Effector memory CD8-positive, alpha-beta T cell (primary cell): ENCODE measurements at regions not wholly inside any gene's neighbourhood (a gene's known extent, or its start where the extent isn't known, plus 50 kb on each side); places are given as distances from the start of the nearest gene placed in this dataset.
"Not testable (repeated sequence)": the region's sequence is repeated elsewhere in the genome, so short reads cannot be mapped to it uniquely, and the experiment has no call there.

Experiments
- ATAC-seq: fragments of 150-1000 bp; cut with Tn5 transposase; replicated peaks from 2 replicates; pipeline ENCODE4 v1.10.0; 2021; ENCODE audit warnings: mild to moderate bottlenecking, moderate library complexity
- DNase-seq, 3 experiments: peaks; one replicate each; pipeline ENCODE4 v3.0.0; 2021
- H3K27ac Mint-ChIP-seq, 2 donors: one replicate each; pipeline ENCODE4 v1.8.0; 2022; ENCODE audit warnings: mild to moderate bottlenecking in 2 of 2, mixed read lengths in 2 of 2, moderate library complexity in 2 of 2
- H3K27me3 Mint-ChIP-seq, 2 donors: one replicate each; pipeline ENCODE4 v1.8.0; 2022; ENCODE audit warnings: mixed read lengths in 2 of 2
- H3K36me3 Mint-ChIP-seq: one replicate; pipeline ENCODE4 v1.8.0; 2022; ENCODE audit warnings: mild to moderate bottlenecking, moderate library complexity, mixed read lengths; ENCODE audit not compliant: insufficient read depth
- H3K4me1 Mint-ChIP-seq, 2 donors: one replicate each; pipeline ENCODE4 v1.8.0; 2022; ENCODE audit warnings: low read depth in 2 of 2, mixed read lengths in 2 of 2
- H3K4me3 Mint-ChIP-seq, 2 donors: one replicate each; pipeline ENCODE4 v1.8.0; 2022; ENCODE audit warnings: mild to moderate bottlenecking in 2 of 2, mixed read lengths in 2 of 2, moderate library complexity in 2 of 2
- H3K9me3 Mint-ChIP-seq, 2 donors: one replicate each; pipeline ENCODE4 v1.8.0; 2022; ENCODE audit warnings: mixed read lengths in 2 of 2

DNA sequence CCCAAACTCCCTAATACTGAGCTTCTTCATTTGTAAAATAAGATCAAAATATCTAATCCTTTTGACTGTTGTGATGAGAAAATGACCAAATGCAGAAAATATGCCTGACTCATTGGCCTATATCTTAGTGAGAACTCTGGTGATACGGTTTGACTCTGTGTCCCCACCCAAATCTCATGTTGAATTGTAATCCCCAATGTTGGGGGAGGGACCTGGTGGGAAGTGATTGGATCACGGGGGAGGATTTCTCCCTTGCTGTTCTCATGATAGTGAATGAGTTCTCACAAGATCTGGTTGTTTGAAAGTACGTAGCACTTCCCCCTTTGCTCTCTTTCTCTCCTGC, 131.4 kb downstream of the ASB7 start:
- ATAC-seq, H3K9me3 Mint-ChIP-seq, H3K4me1 Mint-ChIP-seq, DNase-seq, H3K4me3 Mint-ChIP-seq, H3K36me3 Mint-ChIP-seq, H3K27ac Mint-ChIP-seq: not testable (repeated sequence)
- H3K27me3 Mint-ChIP-seq: peaks cover 19 to 57% of the 10 kb centered on the region in 2 donors

- no peak overlapping the region for H3K27ac Mint-ChIP-seq
- ATAC-seq (no peak), DNase-seq (no peak)
- H3K27me3 Mint-ChIP-seq: peaks cover 19 to 54% of the 10 kb centered on the region in 2 donors
- peaks cover under 1% of the 10 kb centered on the region for H3K36me3 Mint-ChIP-seq
- peaks cover 1 to 7% of the 10 kb centered on the region in 2 donors for H3K9me3 Mint-ChIP-seq
- H3K4me3 Mint-ChIP-seq: no peak overlapping the region
- H3K4me1 Mint-ChIP-seq: no peaks in the 10 kb centered on the region
Measured at GRCh38 chr15:100734586-100734985, 132.2 kb downstream of the ASB7 start.

DNA sequence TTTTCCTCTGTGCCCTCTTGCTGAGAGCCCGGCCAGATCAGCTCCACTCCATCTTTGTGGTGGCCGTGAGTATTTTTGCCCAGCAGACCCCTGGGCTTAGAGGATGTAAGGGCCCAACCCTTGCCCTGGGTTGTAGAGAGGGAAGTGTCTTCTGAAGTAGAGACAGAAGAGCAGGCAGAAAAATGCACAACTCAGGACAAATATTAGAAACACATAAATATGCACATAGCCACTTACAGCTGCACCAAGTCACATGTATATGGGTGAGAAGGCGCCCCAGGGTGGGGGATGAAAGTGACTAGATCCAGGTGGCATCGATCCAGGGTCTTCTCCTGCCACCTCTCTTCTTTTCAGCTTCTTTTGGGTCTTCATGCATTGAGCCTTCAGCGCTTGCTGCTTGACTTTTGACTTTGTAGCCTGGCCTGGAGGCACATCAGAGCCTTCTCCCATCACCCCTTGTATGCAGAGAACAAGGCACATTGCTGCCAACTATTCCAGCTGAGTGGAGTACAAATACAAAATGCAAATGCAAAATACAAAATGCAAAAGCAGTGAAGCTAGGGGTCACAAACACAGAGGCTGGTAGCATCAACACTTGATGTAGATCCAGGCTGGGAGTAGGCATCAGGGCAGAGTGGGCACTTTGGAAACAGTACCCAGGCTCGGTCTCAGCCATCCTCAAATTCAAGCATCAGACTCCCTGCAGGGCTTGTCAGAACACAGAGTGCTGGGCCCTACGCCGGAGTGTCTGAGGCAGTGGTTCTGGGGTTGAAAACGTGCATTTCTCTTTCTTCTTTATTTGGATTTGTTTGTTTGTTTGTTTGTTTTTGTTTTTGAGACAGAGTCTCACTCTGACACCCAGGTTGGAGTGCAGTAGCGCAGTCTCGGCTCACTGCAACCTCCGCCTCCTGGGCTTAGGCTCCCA, 133.0 kb downstream of the ASB7 start:
- H3K27me3 Mint-ChIP-seq: peaks cover 19 to 51% of the 10 kb centered on the region in 2 donors
- ATAC-seq: no peak
- peaks cover 1 to 7% of the 10 kb centered on the region in 2 donors for H3K9me3 Mint-ChIP-seq
- no peaks in the 10 kb centered on the region for H3K36me3 Mint-ChIP-seq
- H3K4me3 Mint-ChIP-seq: no peak overlapping the region
- no peak for DNase-seq
- no peaks in the 10 kb centered on the region for H3K4me1 Mint-ChIP-seq
- H3K27ac Mint-ChIP-seq: no peak overlapping the region

DNA sequence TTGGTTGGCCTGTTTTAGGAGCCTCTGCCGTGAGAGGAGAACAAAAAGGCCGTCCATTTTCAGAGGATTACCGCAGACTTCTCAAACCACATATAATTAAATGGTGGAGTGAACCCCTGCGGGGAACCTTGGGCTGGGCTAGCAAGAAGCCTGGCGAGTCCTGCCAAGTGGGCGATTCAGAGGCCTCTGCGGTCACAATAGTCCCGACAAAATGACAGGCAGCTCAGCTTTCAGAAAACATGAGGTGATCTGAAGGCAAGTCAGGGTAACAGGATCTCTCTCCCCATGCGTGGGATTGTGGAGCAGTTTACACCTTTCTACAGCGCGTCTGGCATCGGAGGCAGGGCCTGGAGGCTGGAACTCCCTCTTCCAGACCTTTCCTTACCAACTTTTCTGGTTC, 134.8 kb downstream of the ASB7 start:
- Mint-ChIP-seq H3K4me1 (no peaks in the 10 kb centered on the region), H3K27ac (no peak overlapping the region), H3K36me3 (no peaks in the 10 kb centered on the region), H3K4me3 (no peak overlapping the region), H3K9me3 (peaks cover 1 to 7% of the 10 kb centered on the region in 2 donors), H3K27me3 (peaks cover 14 to 40% of the 10 kb centered on the region in 2 donors)
- DNase-seq (no peak), ATAC-seq (no peak)

DNA sequence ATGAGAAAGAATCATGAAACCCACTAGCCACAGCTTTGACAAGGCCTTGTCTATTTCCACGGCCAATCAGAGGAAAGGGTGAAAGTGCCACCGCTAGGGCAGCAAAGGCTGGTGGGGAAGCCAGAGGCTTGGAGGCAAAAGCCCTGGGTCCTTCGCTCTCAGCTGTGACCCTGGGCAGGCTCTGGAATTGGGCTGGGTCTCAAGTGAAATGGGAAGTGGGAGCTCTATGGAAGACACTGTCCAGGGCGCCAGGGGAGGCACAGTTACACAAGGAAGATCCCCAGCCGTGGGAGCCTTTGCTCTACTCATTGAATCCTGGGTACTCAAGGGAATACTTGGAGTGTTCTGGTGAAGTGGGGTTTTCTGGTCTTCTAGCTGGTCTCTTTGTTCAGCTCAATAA, 136.2 kb downstream of the ASB7 start:
- no peak overlapping the region for H3K4me3 Mint-ChIP-seq
- H3K36me3 Mint-ChIP-seq: no peaks in the 10 kb centered on the region
- H3K27ac Mint-ChIP-seq: no peak overlapping the region
- ATAC-seq: no peak
- DNase-seq: no peak
- peaks cover 1 to 7% of the 10 kb centered on the region in 2 donors for H3K9me3 Mint-ChIP-seq
- H3K27me3 Mint-ChIP-seq: peaks cover 14 to 35% of the 10 kb centered on the region in 2 donors
- no peaks in the 10 kb centered on the region for H3K4me1 Mint-ChIP-seq

- Mint-ChIP-seq H3K9me3 (no peaks in the 10 kb centered on the region), H3K27me3 (peaks cover 9 to 27% of the 10 kb centered on the region in 2 donors), H3K27ac (no peak overlapping the region), H3K4me1 (no peaks in the 10 kb centered on the region), H3K4me3 (no peak overlapping the region), H3K36me3 (no peaks in the 10 kb centered on the region)
- no peak for DNase-seq
- no peak for ATAC-seq
Measured at GRCh38 chr15:100740138-100740537, 137.7 kb downstream of the ASB7 start.

DNA sequence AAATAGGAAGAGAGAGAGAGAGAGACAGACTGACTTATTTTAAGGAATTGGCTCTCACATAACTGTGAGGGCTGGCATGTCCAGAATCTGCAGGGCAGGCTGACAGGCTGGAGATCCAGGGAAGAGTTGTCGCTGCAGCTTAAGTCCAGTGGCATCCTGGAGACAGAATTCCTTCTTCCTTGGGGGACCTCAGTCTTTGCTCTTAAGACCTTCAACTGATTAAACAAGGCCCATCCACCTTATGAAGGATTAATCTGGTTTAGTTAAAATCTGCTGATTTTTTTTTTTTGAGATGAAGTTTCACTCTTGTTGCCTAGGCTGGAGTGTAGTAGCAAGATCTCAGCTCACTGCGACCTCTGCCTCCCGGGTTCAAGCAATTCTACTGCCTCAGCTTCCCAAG, 128.0 kb upstream of the ALDH1A3 start:
- peaks cover 52 to 61% of the 10 kb centered on the region in 2 donors for H3K27me3 Mint-ChIP-seq
- ATAC-seq (no peak), DNase-seq (no peak)
- H3K9me3 Mint-ChIP-seq: peaks cover 0 to 17% of the 10 kb centered on the region in 2 donors
- H3K4me3 Mint-ChIP-seq: no peak overlapping the region
- no peak overlapping the region for H3K27ac Mint-ChIP-seq
- no peaks in the 10 kb centered on the region for H3K4me1 Mint-ChIP-seq
- no peaks in the 10 kb centered on the region for H3K36me3 Mint-ChIP-seq

GRCh38 chr15:100753503-100753902, 126.1 kb upstream of the ALDH1A3 start:
- Mint-ChIP-seq H3K27ac (no peak overlapping the region), H3K9me3 (peaks cover 0 to 4% of the 10 kb centered on the region in 2 donors), H3K27me3 (peaks cover 48 to 52% of the 10 kb centered on the region in 2 donors), H3K4me1 (no peaks in the 10 kb centered on the region), H3K36me3 (no peaks in the 10 kb centered on the region), H3K4me3 (no peak overlapping the region)
- no peak for ATAC-seq
- DNase-seq: no peak

DNA sequence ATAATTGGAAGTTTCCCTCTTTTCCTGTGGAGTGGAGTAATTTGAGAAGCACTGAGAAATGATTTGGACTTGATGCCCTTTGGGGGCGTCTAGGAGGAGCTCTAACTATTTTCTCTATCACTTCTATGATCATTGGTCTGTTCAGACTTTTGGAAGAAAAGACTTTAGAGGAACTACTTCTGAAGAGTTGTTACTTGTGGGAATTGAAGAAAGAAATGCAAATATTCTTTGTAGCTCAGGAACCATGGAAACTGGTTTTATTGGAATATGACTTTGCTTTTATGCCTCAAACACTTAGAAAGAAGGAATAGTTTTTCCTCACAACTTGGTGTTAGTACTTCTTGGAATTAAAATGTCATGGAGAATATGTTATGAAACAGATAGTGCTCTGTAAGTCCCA, 122.0 kb upstream of the ALDH1A3 start:
- no peak for ATAC-seq
- peaks cover 57 to 69% of the 10 kb centered on the region in 2 donors for H3K27me3 Mint-ChIP-seq
- no peaks in the 10 kb centered on the region for H3K4me1 Mint-ChIP-seq

DNA sequence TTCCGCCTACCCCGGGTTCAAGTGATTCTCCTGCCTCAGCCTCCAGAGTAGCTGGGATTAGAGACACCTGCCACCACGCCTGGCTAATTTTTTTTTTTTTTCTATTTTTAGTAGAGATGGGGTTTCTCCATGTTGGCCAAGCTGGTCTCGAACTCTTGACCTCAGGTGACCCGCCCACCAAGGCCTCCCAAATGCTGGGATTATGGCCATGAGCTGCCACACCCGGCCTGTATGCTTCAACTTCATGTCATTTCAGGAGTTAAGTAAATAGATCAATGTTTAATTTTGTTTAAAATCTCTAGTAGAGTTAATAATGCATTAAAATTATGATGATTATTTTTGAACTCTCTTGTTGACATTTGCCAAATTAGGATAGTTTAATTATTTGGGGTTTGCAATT, 121.1 kb upstream of the ALDH1A3 start:
- ATAC-seq (no peak), DNase-seq (no peak)
- no peaks in the 10 kb centered on the region for H3K4me1 Mint-ChIP-seq
- no peak overlapping the region for H3K27ac Mint-ChIP-seq
- peaks cover 2% of the 10 kb centered on the region for H3K36me3 Mint-ChIP-seq
- H3K9me3 Mint-ChIP-seq: no peaks in the 10 kb centered on the region
- peaks cover 50 to 72% of the 10 kb centered on the region in 2 donors for H3K27me3 Mint-ChIP-seq
- H3K4me3 Mint-ChIP-seq: no peak overlapping the region

More for the DNA sequence above, 122.0 kb upstream of the ALDH1A3 start:
- H3K4me3 Mint-ChIP-seq: no peak overlapping the region
- H3K36me3 Mint-ChIP-seq: no peaks in the 10 kb centered on the region
- H3K27ac Mint-ChIP-seq: no peak overlapping the region
- H3K9me3 Mint-ChIP-seq: no peaks in the 10 kb centered on the region
- DNase-seq: no peak

DNA sequence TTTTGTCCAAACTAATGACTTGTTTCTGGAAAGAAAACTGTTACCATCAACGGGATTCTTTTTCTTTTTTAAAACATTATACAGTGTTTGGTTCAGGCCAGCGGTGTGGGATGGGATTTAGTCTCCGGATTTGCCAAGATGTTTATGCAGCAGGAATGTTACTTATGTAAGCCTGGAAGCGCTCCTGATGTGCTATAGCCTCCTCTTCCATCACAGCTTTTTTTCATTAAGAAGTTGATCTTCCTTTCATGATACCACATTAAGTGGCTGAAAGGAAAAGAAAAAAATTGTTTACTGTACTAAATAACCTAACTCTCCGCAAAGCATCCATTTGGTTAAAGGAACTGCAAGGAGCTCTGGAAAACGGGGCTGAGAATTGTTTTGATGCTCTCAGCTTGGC, 120.5 kb upstream of the ALDH1A3 start:
- Mint-ChIP-seq H3K27ac (no peak overlapping the region), H3K27me3 (peaks cover 45 to 71% of the 10 kb centered on the region in 2 donors)
- ATAC-seq: no peak

DNA sequence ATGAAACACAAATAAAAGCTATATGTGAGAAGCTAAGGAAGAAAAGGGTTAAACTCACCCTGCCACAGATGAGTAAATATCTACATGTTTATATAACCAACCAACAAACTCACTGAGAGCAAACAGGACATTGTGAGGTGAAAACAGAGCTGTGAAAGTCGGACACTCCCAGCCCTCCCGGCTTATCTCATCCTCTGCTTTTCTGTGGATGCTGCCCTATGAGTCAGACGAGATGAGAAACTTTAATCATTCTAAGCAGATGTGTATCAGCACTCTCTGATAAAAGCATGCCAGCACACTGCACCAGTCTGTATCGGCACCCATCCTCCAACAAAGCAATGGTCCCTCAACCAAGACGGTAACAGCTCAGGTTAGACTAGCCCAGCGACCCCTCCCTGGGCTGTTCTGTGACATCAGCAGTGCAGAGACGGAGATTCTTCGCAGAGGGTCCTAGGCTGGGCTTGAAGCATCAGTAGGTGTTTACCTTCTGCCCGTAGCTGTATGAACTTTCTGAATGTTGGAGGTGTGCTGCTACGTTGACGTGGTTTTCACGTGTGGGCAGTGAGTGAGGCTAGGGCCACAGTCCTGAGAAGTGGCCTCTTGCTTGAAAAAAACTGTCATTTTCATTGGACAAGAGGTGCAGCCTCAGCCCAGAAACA, 119.8 kb upstream of the ALDH1A3 start:
- Mint-ChIP-seq H3K27ac (no peak overlapping the region), H3K36me3 (peaks cover 3% of the 10 kb centered on the region), H3K9me3 (no peaks in the 10 kb centered on the region), H3K27me3 (peaks cover 38 to 64% of the 10 kb centered on the region in 2 donors), H3K4me3 (no peak overlapping the region), H3K4me1 (no peaks in the 10 kb centered on the region)
- ATAC-seq (no peak), DNase-seq (no peak)

More for the DNA sequence above, 120.5 kb upstream of the ALDH1A3 start:
- H3K36me3 Mint-ChIP-seq: peaks cover 3% of the 10 kb centered on the region
- H3K4me3 Mint-ChIP-seq: no peak overlapping the region
- no peaks in the 10 kb centered on the region for H3K9me3 Mint-ChIP-seq
- DNase-seq: no peak
- H3K4me1 Mint-ChIP-seq: no peaks in the 10 kb centered on the region

GRCh38 chr15:100760357-100760903, 119.2 kb upstream of the ALDH1A3 start:
- peaks cover 41 to 67% of the 10 kb centered on the region in 2 donors for H3K27me3 Mint-ChIP-seq
- H3K4me3 Mint-ChIP-seq: no peak overlapping the region
- DNase-seq (no peak), ATAC-seq (no peak)
- H3K36me3 Mint-ChIP-seq: peaks cover 3% of the 10 kb centered on the region
- H3K9me3 Mint-ChIP-seq: no peaks in the 10 kb centered on the region
- H3K4me1 Mint-ChIP-seq: no peaks in the 10 kb centered on the region
- H3K27ac Mint-ChIP-seq: no peak overlapping the region
